ENCODE measurements at regions not wholly inside any gene's neighbourhood (a gene's known extent, or its start where the extent isn't known, plus 50 kb on each side); places are given as distances from the start of the nearest gene placed in this dataset.

- Histone ChIP-seq H3K4me3 (ENCODE audit: low read length) (no peak overlapping the region), H4K20me1 (ENCODE audit: insufficient read depth, low read length) (no peaks in the 10 kb centered on the region), H3K27me3 (ENCODE audit: low read depth, low read length) (no peaks in the 10 kb centered on the region), H2AFZ (ENCODE audit: low read depth, low read length) (no peak overlapping the region), H3K36me3 (replicated peaks; ENCODE audit: low read depth, low read length) (no peaks in the 10 kb centered on the region), H3K4me2 (ENCODE audit: low read length) (no peak overlapping the region), H3K4me1 (ENCODE audit: low read length) (no peaks in the 10 kb centered on the region), H3K27ac (ENCODE audit: low read length) (no peak overlapping the region), H3K9me3 (ENCODE audit: insufficient read depth, low read length) (no peaks in the 10 kb centered on the region), H3K79me2 (ENCODE audit: low read length) (no peaks in the 10 kb centered on the region), H3K9ac (ENCODE audit: low read length) (no peak overlapping the region)
- TF ChIP-seq EZH2phosphoT487 (IDR thresholded peaks at IDR 0.05; ENCODE audit: low read depth) (no peak), CTCF (IDR thresholded peaks at IDR 0.05; ENCODE audit: low read depth, low read length) (no peak)
Measured at GRCh38 chr7:153247926-153248325, 488.4 kb downstream of the ACTR3B start.

GRCh38 chr7:153258686-153259085 lies 499.1 kb downstream of the ACTR3B start:
- H3K4me3 ChIP-seq (ENCODE audit: low read length): no peak overlapping the region
- no peak overlapping the region for H3K4me2 ChIP-seq (ENCODE audit: low read length)
- no peaks in the 10 kb centered on the region for H3K27me3 ChIP-seq (ENCODE audit: low read depth, low read length)
- no peaks in the 10 kb centered on the region for H3K36me3 ChIP-seq (replicated peaks; ENCODE audit: low read depth, low read length)
- no peaks in the 10 kb centered on the region for H3K79me2 ChIP-seq (ENCODE audit: low read length)
- no peak overlapping the region for H3K9ac ChIP-seq (ENCODE audit: low read length)
- H4K20me1 ChIP-seq (ENCODE audit: insufficient read depth, low read length): no peaks in the 10 kb centered on the region
- H3K27ac ChIP-seq (ENCODE audit: low read length): no peak overlapping the region
- no peak for TF ChIP-seq CTCF (IDR thresholded peaks at IDR 0.05; ENCODE audit: low read depth, low read length)
- TF ChIP-seq EZH2phosphoT487 (IDR thresholded peaks at IDR 0.05; ENCODE audit: low read depth): no peak
- H3K9me3 ChIP-seq (ENCODE audit: insufficient read depth, low read length): no peaks in the 10 kb centered on the region
- no peaks in the 10 kb centered on the region for H3K4me1 ChIP-seq (ENCODE audit: low read length)
- H2AFZ ChIP-seq (ENCODE audit: low read depth, low read length): no peak overlapping the region

GRCh38 chr7:153276394-153276793 lies 516.8 kb downstream of the ACTR3B start:
- no peak overlapping the region for H3K9ac ChIP-seq (ENCODE audit: low read length)
- H3K4me2 ChIP-seq (ENCODE audit: low read length): no peak overlapping the region
- TF ChIP-seq EZH2phosphoT487 (IDR thresholded peaks at IDR 0.05; ENCODE audit: low read depth): no peak
- TF ChIP-seq CTCF (IDR thresholded peaks at IDR 0.05; ENCODE audit: low read depth, low read length): no peak
- H3K9me3 ChIP-seq (ENCODE audit: insufficient read depth, low read length): no peaks in the 10 kb centered on the region
- no peak overlapping the region for H3K4me3 ChIP-seq (ENCODE audit: low read length)
- H3K79me2 ChIP-seq (ENCODE audit: low read length): no peaks in the 10 kb centered on the region
- no peaks in the 10 kb centered on the region for H3K27me3 ChIP-seq (ENCODE audit: low read depth, low read length)
- no peaks in the 10 kb centered on the region for H4K20me1 ChIP-seq (ENCODE audit: insufficient read depth, low read length)
- no peak overlapping the region for H3K27ac ChIP-seq (ENCODE audit: low read length)
- H2AFZ ChIP-seq (ENCODE audit: low read depth, low read length): no peak overlapping the region
- no peaks in the 10 kb centered on the region for H3K36me3 ChIP-seq (replicated peaks; ENCODE audit: low read depth, low read length)
- H3K4me1 ChIP-seq (ENCODE audit: low read length): no peaks in the 10 kb centered on the region

GRCh38 chr7:153286763-153287162 lies 527.2 kb downstream of the ACTR3B start:
- no peak overlapping the region for H2AFZ ChIP-seq (ENCODE audit: low read depth, low read length)
- no peaks in the 10 kb centered on the region for H3K27me3 ChIP-seq (ENCODE audit: low read depth, low read length)
- no peaks in the 10 kb centered on the region for H3K4me1 ChIP-seq (ENCODE audit: low read length)
- no peaks in the 10 kb centered on the region for H4K20me1 ChIP-seq (ENCODE audit: insufficient read depth, low read length)
- no peaks in the 10 kb centered on the region for H3K36me3 ChIP-seq (replicated peaks; ENCODE audit: low read depth, low read length)
- no peaks in the 10 kb centered on the region for H3K79me2 ChIP-seq (ENCODE audit: low read length)
- no peak overlapping the region for H3K4me3 ChIP-seq (ENCODE audit: low read length)
- no peak overlapping the region for H3K4me2 ChIP-seq (ENCODE audit: low read length)
- no peak overlapping the region for H3K27ac ChIP-seq (ENCODE audit: low read length)
- no peak overlapping the region for H3K9ac ChIP-seq (ENCODE audit: low read length)
- H3K9me3 ChIP-seq (ENCODE audit: insufficient read depth, low read length): no peaks in the 10 kb centered on the region
- no peak for TF ChIP-seq EZH2phosphoT487 (IDR thresholded peaks at IDR 0.05; ENCODE audit: low read depth)
- no peak for TF ChIP-seq CTCF (IDR thresholded peaks at IDR 0.05; ENCODE audit: low read depth, low read length)
